ENCODE measurements at regions not wholly inside any gene's neighbourhood (a gene's known extent, or its start where the extent isn't known, plus 50 kb on each side); places are given as distances from the start of the nearest gene placed in this dataset.

GRCh38 chr9:103625161-103625804 is 468.8 kb upstream of the SMC2 start:
- TF ChIP-seq POLR2A (IDR thresholded peaks at IDR 0.05) (no peak), EP300 (IDR thresholded peaks at IDR 0.05) (no peak)
- TF ChIP-seq, protein P1, sequence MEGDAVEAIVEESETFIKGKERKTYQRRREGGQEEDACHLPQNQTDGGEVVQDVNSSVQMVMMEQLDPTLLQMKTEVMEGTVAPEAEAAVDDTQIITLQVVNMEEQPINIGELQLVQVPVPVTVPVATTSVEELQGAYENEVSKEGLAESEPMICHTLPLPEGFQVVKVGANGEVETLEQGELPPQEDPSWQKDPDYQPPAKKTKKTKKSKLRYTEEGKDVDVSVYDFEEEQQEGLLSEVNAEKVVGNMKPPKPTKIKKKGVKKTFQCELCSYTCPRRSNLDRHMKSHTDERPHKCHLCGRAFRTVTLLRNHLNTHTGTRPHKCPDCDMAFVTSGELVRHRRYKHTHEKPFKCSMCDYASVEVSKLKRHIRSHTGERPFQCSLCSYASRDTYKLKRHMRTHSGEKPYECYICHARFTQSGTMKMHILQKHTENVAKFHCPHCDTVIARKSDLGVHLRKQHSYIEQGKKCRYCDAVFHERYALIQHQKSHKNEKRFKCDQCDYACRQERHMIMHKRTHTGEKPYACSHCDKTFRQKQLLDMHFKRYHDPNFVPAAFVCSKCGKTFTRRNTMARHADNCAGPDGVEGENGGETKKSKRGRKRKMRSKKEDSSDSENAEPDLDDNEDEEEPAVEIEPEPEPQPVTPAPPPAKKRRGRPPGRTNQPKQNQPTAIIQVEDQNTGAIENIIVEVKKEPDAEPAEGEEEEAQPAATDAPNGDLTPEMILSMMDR (IDR thresholded peaks at IDR 0.05), result no peak
